ENCODE measurements at regions not wholly inside any gene's neighbourhood (a gene's known extent, or its start where the extent isn't known, plus 50 kb on each side); places are given as distances from the start of the nearest gene placed in this dataset.

DNA sequence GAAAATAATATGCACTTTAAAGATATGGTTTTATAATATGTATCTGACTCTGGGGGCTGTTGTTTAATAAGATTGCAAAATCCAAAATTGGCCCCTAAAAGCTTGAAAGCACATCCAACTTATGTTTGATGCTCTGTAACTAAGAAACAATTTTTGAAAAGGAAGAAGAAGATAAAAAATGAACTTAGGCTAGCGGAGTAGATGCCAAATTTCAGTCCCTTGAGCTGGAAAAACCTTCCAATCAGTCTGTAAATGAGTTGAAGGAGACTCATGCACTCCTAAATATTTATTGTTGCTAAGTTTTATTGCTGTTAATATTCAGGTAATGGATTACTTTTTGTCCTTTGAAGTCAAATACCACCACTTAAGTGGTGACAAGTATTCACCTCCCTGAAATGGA, 465.0 kb downstream of the ZEB2 start:
- TF ChIP-seq, protein P1, sequence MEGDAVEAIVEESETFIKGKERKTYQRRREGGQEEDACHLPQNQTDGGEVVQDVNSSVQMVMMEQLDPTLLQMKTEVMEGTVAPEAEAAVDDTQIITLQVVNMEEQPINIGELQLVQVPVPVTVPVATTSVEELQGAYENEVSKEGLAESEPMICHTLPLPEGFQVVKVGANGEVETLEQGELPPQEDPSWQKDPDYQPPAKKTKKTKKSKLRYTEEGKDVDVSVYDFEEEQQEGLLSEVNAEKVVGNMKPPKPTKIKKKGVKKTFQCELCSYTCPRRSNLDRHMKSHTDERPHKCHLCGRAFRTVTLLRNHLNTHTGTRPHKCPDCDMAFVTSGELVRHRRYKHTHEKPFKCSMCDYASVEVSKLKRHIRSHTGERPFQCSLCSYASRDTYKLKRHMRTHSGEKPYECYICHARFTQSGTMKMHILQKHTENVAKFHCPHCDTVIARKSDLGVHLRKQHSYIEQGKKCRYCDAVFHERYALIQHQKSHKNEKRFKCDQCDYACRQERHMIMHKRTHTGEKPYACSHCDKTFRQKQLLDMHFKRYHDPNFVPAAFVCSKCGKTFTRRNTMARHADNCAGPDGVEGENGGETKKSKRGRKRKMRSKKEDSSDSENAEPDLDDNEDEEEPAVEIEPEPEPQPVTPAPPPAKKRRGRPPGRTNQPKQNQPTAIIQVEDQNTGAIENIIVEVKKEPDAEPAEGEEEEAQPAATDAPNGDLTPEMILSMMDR (IDR thresholded peaks at IDR 0.05; ENCODE audit: low read depth, low read length, missing input control), result no peak
- TF ChIP-seq, protein P2, sequence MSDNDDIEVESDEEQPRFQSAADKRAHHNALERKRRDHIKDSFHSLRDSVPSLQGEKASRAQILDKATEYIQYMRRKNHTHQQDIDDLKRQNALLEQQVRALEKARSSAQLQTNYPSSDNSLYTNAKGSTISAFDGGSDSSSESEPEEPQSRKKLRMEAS (IDR thresholded peaks at IDR 0.05), result no peak
- TF ChIP-seq YY1 (IDR thresholded peaks at IDR 0.05) (no peak), RAD21 (IDR thresholded peaks at IDR 0.05) (no peak)
